ENCODE measurements at regions not wholly inside any gene's neighbourhood (a gene's known extent, or its start where the extent isn't known, plus 50 kb on each side); places are given as distances from the start of the nearest gene placed in this dataset.

DNA sequence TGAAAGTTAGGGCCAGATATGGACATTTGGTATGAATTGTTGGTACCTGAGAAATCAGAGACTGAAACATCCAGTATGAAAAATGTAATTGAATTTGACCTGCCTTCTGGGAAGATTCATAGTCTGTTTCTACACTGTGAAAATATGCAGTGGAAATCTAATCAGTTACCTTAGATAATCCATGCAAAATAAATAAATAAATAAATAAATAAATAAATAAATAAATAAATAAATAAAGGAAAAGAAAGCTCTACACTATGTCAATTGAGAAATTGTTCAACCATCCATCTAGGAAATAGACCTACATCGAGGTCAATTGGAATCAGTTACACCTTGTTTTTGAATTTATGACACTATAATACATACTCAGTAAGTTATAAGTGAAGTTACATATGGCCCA lies 252.3 kb downstream of the VGLL3 start:
- TF ChIP-seq, protein P1, sequence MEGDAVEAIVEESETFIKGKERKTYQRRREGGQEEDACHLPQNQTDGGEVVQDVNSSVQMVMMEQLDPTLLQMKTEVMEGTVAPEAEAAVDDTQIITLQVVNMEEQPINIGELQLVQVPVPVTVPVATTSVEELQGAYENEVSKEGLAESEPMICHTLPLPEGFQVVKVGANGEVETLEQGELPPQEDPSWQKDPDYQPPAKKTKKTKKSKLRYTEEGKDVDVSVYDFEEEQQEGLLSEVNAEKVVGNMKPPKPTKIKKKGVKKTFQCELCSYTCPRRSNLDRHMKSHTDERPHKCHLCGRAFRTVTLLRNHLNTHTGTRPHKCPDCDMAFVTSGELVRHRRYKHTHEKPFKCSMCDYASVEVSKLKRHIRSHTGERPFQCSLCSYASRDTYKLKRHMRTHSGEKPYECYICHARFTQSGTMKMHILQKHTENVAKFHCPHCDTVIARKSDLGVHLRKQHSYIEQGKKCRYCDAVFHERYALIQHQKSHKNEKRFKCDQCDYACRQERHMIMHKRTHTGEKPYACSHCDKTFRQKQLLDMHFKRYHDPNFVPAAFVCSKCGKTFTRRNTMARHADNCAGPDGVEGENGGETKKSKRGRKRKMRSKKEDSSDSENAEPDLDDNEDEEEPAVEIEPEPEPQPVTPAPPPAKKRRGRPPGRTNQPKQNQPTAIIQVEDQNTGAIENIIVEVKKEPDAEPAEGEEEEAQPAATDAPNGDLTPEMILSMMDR (IDR thresholded peaks at IDR 0.05), result no peak
- TF ChIP-seq POLR2A (IDR thresholded peaks at IDR 0.05) (no peak), EP300 (IDR thresholded peaks at IDR 0.05) (no peak)
